ENCODE measurements at regions not wholly inside any gene's neighbourhood (a gene's known extent, or its start where the extent isn't known, plus 50 kb on each side); places are given as distances from the start of the nearest gene placed in this dataset.

DNA sequence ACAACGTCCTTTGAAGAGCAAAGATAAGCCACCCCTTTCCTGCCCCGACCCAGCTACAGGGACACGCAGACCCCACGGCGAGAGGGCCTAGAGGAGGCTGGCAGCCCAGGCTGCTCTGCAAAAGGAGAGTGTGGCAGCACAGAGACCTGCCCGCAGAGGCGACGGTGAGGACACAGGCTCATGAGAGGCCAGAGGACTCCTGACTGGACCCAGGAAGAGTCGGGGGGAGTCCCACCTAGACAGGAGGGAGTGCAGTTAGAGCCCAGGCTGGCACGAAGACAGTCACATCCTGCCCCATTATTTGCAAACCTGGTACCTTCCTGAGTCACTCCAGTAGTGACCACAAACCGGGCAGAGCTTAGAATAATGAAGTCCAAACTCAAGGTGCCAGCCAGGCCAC is 227.7 kb upstream of the CDH4 start:
- TF ChIP-seq, protein P1, sequence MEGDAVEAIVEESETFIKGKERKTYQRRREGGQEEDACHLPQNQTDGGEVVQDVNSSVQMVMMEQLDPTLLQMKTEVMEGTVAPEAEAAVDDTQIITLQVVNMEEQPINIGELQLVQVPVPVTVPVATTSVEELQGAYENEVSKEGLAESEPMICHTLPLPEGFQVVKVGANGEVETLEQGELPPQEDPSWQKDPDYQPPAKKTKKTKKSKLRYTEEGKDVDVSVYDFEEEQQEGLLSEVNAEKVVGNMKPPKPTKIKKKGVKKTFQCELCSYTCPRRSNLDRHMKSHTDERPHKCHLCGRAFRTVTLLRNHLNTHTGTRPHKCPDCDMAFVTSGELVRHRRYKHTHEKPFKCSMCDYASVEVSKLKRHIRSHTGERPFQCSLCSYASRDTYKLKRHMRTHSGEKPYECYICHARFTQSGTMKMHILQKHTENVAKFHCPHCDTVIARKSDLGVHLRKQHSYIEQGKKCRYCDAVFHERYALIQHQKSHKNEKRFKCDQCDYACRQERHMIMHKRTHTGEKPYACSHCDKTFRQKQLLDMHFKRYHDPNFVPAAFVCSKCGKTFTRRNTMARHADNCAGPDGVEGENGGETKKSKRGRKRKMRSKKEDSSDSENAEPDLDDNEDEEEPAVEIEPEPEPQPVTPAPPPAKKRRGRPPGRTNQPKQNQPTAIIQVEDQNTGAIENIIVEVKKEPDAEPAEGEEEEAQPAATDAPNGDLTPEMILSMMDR (IDR thresholded peaks at IDR 0.05) = no peak
- TF ChIP-seq POLR2A (IDR thresholded peaks at IDR 0.05) = no peak

Data from stomach (tissue), 4 donors.